ENCODE measurements at regions not wholly inside any gene's neighbourhood (a gene's known extent, or its start where the extent isn't known, plus 50 kb on each side); places are given as distances from the start of the nearest gene placed in this dataset.

DNA sequence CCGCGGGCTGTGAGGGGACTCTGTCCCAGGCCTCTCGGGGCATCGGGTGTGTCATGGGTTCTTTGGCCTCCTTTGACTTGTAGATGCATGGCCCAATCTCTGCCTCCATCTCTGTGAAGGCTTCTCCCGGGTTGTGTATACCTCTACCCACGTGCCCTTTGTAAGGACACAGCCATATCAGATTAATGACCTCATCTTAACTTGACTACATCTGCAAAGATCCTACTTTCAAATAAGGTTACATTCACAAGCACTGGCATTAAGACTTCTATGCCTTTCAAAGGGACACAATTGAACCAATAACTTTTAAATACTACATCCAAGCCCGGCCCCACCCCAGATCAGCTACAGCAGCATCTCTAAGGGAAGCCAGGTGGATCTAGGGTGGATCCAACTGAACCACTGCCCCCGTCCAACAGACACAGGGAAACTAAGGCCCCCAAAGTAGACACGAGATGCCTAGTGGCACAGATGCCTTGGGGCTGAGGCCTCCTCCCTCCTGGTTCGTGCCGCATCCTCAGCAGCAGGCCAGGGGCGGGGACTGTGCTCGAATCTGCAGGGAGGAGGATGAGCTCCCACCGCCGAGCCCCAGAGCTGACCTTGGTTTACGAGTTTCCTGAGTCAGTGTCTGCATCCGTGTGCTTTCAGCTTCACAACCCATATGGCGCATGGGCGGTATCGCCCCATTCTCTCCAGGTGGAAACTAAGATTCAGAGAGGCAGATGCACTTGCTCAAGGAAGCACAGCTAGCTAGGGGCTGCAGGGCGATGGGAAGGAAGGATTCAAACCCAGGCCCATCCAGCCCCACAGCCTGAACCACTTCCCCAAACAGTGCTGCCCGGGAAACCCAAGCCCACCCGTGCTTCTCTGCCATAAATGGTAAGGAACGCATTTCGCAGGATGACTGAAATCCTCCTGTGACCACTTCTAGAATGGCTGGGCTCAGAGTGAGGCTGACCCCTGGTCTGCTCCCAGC is 353.3 kb downstream of the C16orf95 start:
- no peak for DNase-seq

DNA sequence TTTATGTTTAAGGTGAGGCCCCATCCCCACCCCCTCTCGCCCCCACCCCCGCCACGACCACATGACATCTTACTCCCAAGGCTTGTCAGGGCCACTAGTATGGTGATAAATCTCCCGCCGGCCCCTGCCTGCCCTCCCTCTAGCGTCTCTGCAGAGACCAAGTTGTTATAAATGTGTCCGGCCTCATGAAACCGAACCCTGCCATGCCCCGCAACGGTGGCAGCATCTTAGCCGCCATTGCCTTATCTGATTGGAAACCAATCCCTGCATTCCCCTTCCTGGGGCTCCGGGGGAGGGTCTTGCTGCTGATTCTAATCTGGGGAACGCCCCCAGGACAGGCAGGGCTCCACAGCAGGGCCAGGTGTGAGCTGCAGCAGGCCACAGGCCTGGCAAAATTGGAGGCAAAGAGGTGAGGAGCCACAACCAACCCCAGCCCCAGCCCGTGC is 352.4 kb downstream of the C16orf95 start:
- no peak for DNase-seq

DNA sequence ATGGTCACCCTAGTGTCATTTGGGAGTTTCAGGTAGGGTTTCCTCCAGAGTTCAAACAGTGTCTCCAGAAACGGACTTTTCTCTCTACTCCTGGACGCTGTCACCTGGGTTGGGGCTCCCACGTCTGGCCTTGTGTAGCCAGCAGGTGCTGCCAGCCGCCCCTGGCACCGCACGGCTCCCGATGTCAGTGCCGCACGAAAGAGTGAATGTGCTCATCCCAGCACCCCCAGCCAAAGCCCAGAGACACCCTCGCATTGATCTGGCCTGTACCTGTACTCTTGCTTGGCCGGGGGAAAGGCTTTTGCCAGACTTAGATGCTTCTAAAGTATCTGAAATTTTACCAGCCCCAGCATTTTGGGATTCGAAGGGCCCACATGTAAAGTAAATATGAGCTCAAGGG is 351.9 kb downstream of the C16orf95 start:
- DNase-seq, result no peak

DNA sequence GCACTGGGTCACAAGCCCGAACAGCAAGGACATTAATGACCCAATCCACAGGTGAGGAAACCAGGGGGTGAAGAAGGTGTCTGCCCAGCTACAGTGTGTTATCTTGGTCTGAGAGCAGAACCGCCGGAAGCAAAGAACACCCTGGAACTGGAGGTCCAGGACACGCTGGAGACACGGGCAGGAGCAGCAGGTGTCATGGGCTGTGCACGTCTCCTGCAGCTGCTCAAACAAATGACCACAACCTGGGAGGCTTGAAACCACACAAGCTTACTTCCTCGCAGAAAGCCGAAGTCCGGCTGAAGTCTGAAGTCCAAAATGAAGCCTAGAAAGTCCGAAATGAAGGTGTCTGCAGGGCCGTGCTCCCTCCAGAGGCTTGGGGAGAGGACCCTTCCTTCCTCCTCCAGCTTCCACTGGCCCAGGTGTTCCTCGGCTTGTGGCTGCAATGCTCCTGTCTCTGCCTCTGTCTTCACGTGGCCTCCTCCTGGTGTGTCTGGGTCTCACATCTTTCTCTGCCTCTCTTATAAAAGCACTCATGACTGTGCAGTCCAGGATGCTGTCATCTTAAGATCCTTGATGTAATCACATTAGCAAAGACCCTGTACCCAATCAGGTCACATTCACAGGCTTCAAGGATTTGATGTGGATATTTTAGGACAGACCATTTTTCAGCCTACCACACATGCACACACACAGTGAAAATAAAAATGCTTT is 351.2 kb downstream of the C16orf95 start:
- DNase-seq, result no peak

DNA sequence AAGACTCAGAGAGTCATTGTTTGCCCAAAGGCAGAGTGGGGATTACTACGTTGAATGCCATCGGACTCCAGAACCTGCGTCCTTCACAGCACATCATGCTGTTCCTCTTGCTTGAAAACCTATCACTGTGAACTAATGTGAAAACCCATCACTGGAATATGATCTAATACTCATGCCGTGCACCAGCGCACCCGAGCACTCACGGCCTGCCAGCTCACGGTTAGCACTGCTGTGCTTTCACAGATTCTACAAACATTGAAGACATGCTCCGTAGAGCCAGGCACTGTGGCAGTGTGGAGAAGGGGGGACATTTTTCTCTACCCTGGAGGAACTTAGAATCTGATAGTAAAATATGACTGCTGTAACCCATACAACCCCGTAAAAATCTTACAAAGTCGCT is 350.4 kb downstream of the C16orf95 start:
- DNase-seq, result no peak

DNA sequence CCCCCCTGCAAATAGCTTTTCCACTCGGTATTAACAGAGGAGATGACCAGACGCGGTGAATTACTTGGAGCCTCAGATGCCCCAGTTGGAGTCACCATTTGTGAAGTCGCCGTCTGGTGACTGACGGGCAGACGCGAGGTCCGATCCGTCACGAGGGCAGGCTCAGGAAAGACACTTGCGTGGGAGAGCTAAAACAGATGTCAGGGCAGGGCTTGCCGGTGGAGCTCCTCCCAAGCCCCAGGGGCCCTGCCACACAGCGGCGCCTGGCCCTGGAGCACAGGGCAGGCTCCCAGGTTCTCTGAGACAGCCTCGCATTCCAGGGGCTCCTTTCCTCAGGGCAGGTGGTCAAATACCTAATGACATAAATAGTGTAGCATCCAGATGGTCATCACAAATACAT is 348.3 kb downstream of the C16orf95 start:
- DNase-seq, result no peak

DNA sequence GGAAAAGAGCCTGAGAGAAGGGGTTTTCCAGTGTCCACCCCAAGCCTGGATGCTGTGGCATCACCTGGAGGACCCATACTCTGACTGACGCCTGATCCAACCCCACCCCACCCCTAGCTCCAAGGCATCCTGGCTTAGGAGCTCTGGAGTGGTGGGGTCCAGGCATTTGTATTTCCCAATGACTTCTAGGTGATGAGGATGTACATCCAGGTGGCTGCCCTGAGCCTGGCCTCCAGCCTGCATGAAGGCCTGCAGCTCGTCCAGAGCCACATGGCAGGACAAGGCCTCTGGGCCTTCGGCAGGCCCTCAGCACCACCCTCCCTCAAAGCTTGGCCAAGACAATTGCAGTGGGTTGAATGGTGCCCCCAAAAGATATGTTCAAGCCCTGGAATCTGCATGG is 347.5 kb downstream of the C16orf95 start:
- DNase-seq, result no peak

DNA sequence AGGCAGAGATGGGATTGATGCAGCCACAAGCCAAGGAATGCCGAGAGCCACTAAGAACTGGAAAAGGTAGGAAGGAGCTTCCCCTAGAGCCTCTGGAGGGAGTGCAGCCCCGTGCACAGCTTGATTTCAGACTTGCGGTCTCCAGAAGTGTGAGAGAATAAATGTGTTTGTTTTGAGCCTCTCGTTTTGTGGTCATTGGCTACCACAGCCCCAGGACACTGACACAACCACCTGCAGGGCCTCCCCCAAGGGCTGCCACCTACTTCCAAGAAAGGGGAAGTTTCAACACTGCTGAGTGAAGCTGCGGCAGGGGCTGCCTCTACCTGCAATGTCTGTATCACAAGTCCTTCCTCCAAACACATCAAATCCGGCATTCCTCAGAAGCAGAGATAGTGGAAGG is 346.9 kb downstream of the C16orf95 start:
- DNase-seq, result no peak

DNA sequence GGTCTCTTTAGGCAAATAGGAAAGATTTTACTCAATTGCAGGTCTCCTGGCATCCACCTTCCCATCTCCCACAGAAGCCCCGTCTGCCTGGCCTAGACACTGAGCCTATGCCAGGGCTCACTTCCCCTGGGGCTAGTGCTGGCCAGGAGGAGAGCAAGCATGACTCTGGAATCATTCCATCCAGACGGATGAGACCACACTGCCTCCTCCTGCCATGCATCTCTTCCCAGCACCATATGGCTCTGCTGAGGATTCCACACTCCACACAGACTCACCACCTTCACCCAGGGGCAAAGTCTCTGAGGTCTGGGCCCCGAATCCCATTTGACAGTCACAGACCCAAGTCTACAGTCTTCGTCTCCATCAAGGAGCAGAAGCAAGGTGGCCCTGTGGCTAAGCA is 346.5 kb downstream of the C16orf95 start:
- DNase-seq, result no peak

DNA sequence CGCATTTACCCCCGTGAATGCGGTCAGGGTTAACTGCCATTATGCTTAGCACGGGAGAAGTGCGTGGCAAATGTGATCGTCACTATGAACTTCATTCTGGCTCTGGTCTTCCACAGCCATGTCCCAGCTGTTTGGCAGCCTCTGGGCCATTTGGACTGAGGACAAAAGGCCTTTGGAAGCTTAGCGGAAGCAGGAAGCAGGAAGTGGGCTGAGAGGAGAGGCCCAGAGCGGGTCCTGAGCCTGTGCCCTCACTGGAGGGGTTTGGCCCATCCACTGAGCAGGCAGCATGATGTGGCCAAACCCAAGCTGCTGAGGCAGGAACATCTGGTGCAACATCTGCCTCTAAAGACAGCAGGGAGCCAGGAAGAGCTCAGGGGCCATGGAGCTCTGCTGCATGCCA is 345.9 kb downstream of the C16orf95 start:
- no peak for DNase-seq

DNA sequence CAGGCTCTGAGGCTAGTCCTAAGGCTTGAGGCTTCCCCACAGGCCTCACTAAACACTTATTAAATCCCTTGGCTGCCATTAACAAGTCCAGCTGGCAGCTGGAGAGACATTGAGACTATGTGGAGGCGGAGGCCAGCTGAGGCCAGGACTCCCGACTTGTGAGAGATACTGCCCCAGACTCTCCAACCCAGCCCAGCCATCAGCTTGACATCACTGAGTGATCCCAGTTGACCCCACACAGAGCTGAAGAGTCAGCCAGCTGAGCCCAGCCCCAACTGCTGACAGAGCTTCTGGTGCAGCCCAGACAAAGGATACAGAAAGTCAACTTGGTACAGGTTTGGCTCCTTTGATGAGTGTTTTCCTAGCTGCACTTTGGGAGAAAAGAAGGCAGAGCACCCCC is 343.1 kb downstream of the C16orf95 start:
- no peak for DNase-seq

DNA sequence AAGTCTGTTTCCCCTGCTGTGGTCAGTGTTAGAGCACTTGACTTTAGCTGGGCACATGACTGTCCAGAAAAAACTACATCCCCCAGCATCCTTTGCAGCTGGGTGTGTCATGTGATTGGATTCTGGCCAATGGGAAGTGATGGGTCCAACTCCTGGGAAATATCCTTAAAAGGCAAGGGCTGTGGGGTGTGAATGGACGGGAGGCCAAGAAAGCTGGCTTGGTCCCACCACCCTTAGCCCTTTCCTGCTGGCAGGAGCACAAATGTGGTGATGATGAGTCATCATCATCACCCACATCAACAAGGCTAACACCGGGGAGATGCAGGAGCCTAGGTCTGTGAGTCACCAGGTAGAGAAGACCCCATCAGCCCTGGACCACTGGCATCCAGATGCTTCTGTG is 341.7 kb downstream of the C16orf95 start:
- DNase-seq, result no peak

DNA sequence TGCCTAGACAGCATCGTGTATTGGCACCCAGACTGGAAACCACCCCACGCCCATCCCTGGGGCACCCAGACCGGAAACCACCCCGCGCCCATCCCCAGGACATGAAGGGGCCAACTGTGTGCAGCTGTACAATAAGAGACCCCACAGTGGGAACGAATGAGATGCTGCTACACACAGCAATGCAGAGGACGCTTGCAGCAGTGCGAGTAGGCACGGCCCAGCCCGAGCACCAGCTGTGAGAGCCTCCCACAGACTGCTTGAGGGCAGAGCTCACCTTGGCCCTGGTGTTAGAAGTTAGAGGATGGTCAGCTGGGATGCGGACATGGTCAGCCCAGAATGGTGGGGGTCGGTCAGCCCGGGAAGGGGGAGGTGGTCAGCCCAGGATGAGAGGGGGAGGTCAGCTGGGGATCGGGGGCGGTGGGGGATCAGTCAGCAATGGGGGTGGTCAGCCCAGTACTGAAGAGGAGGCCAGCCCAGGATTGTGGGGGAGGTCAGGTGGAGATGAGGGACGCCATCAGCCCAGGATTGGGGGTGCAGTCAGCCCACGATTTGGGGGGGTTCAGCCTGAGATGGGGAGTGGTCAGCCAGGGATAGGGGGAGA is 340.0 kb downstream of the C16orf95 start:
- DNase-seq, result no peak

DNA sequence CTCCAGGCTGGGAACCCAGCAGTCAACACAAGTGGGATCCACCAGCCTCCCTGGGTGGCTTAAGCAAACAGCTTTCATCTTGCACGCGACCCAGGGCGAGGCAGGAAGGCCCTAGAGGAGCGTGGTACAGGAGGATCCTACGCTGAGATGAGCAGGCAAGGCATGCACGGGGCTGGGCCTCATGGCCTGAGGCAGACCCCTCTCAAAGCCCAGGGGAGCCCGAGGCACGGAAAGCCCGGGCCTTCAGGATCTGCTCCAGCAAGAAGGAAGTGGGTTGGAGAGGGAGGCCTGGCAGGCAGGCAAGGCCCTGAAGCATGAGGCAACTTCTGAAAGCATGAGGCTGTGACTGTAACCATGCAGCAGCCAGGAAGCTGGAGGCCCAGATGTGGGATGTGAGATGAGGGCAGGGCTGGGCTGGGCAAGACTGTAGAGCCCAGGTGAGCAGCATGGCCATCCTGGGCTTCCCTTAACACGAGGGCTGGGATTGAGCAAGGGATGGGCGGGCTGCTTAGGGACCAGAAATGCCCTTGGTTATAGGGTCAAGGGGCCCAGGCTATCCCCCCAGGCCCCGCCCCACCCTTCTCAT is 338.7 kb downstream of the C16orf95 start:
- no peak for DNase-seq

DNA sequence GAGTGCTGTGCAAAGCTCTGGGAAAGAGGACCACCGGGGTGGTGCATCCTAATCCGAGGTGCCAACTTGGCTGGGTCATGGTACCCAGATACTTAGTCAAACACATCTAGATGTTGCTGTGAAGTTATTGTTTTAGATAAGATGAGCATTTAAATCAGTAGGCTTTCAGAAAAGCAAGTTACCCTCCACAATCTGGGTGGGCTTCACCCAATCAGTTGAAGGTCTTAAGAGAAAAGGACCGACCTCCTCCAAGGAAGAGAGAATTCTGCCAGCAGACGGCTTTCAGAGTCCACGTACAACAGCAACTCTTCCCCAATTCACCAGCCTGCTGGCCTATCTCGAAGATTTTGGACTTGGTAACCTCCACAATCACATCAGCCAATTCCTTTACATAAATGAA is 338.1 kb downstream of the C16orf95 start:
- DNase-seq, result no peak

DNA sequence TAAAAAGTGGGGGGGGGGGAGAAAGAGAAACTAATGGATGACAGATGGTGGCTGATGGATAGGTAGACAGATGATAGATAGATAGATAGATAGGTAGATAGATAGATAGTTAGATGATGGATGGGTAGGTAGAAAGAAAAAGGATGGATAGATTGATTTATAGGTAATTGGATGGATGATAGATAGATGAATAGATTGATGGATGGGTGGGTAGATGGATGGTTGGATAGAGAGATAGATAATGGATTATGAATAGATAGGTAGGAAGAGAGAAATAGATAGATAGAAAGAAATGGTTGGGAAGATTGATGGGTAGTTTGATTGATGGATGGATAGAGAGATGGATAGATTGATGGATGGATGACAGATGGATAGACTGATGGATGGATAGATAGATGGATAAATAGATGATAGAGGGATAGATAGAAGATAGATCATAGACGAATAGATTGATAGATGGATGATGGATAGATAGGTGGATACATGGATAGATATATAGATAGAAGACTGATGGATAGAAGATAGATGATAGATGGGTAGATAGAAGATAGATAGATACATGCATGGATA is 337.1 kb downstream of the C16orf95 start:
- no peak for DNase-seq

DNA sequence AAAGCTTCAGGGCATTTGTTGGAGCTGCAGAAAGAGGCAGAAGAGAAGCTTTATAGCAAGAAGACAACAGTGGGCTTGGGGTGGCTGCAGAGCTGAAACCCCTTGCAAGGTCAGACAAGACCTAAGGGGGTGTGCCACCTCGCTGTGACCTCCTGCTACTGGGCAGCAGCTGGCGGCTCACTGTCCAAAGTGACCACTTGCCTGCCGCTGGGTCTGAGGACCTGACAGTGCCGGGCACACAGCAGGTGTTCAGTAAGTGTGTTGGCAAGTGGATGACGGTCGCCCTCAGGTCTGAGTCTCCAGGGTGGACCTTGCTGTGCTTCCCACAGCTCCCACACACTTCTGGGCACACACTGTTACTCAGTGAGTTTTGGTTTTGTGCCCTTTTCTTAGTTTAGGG is 336.5 kb downstream of the C16orf95 start:
- DNase-seq, result no peak

DNA sequence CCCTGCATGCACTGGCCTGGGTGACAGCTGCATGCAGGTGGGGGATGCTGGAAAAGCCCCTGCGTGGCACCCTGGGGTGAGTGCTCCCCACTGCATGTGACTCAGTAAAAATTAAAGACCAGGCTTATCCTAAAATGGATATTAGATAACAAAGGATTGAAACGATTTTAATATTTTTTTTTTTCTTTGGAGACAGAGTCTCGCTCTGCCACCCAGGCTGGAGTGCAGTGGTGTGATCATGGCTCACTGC is 334.9 kb downstream of the C16orf95 start:
- no peak for DNase-seq

DNA sequence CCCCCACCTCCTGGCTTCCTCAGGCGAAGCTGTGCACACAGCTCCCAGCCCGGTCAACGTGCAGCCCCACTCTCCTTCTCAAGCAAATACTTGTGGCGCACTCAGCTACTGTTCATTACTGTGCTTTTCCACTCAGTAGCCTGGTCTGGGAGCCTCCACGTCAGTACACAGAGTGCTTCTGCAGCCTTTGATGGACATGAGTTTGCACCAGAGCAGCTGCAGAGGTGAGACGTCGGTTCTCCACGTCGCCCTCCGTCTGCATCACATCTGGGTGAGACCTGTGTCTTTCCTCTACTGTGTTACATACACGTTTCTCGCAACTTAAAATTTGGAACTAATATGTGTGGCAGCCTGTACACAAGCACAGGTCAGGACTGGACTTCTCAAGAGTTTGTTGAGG is 334.3 kb downstream of the C16orf95 start:
- DNase-seq, result no peak

DNA sequence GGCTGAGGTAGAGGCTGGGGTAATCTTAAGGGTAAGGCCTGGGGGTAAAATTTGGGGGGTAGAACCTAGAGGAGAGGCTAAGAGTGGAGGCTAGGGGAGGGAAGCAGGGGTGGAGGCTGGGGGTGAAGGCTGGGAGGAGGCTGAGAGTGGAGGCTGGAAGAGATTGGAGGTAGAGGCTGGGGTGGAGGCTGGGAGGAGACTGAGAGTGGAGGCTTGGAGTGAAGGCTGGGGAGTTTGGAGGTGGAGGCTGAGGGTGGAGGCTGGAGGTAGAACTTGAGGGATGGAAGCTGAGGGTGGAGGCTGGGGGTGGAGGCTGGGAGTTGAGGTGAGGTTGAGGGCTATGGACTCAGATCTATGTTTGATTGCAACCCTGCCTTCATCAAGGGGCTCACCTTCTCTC is 333.6 kb downstream of the C16orf95 start:
- no peak for DNase-seq

DNA sequence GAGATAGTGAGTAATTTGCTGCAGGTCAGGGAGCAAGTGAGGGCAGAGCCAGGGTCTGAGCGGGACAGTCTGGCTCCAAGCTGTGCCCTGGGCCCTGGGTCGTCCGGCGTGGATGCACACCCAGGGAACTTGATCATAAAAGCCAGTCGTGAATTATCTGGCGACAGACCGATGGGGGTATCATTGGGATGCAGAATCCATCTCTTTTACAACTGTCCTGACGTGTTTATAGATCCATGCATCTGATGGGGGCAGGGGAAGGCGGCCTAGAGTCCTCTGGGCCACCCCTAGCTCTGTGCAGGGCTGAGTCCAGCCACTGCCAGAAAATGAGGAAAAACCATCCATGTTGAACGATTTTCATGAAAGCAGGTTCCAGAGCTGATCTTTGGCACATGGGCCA is 332.8 kb downstream of the C16orf95 start:
- DNase-seq, result no peak

DNA sequence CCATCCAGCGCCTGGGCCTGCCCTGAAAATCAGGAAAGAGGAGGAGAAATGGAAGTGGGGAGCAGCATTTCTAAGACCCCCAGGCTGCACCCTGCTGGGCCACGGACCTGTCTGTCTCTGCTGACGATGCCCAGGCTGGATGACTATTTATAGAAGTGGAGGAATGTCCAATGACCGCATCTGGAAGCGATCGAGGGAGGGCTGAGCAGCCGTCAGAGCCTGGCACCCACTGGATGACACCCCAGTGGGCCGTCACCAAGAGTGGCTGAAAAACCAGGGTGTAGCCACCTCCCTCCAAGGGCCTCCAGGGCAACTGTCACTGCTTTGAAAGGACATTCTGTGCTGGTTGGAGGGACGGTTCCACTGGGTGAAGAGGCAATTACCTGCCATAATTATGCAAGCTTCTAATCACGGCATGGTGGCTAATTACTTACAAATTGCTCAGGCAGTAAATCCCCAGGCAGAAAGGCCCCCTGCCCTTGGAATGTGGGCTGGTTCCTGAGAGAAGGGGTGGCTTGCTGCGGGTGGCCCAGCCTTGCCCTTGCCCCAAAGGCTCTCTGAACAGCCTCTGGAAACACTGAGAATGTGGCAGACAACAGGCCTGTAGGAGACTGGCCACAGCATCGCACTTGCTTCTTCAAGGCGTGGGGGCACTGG is 332.1 kb downstream of the C16orf95 start:
- DNase-seq, result no peak

DNA sequence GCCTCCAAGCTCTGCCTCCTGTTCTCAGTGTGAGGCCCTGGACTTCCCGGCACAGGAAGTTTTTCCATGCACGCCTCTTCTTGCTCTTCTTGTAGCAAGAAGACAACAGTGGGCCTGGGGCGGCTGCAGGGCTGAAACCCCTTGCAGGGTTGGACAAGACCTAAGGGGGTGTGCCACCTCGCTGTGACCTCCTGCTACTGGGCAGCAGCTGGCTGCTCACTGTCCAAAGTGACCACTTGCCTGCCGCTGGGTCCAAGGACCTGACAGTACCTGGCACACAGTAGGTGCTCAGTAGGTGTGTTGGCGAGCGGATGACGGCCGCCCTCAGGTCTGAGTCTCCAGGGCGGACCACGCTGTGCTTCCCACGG is 331.6 kb downstream of the C16orf95 start:
- no peak for DNase-seq

Data from activated naive CD4-positive, alpha-beta T cell treated with Interleukin-2 at 50 U/mL for 16 hours (primary cell).